DND-41 (cell line): ENCODE measurements at regions not wholly inside any gene's neighbourhood (a gene's known extent, or its start where the extent isn't known, plus 50 kb on each side); places are given as distances from the start of the nearest gene placed in this dataset.
"Not testable (repeated sequence)": the region's sequence is repeated elsewhere in the genome, so short reads cannot be mapped to it uniquely, and the experiment has no call there.

Source experiments
- ATAC-seq: fragments of 200-7000 bp; cut with Tn5 transposase; 3 replicates; pipeline ENCODE4 v1.9.1; 2021; ENCODE audit warnings: low read depth; ENCODE audit not compliant: insufficient read depth
- DNase-seq: peaks from one replicate; pipeline ENCODE4 v3.0.0-alpha.2; 2020
- H2AFZ ChIP-seq: 2 replicates; pipeline ENCODE4 v1.6.0; 2012; ENCODE audit warnings: low read depth, low read length
- H3K27ac ChIP-seq: 2 replicates; pipeline ENCODE4 v1.5.1; 2012; ENCODE audit warnings: low read length, inconsistent platforms
- H3K27me3 ChIP-seq: fragments of 200-600 bp; sonication (generic); 2 replicates; pipeline ENCODE4 v1.6.0; 2012; ENCODE audit warnings: low read length, mild to moderate bottlenecking, inconsistent platforms; ENCODE audit not compliant: insufficient read depth, poor library complexity
- H3K36me3 ChIP-seq: 2 replicates; pipeline ENCODE4 v1.5.1; 2012; ENCODE audit warnings: low read length, inconsistent platforms; ENCODE audit not compliant: insufficient read depth
- H3K4me1 ChIP-seq: 2 replicates; pipeline ENCODE4 v1.5.1; 2012; ENCODE audit warnings: mild to moderate bottlenecking, low read length; ENCODE audit not compliant: insufficient read depth
- H3K4me2 ChIP-seq: 2 replicates; pipeline ENCODE4 v1.6.0; 2012; ENCODE audit warnings: mild to moderate bottlenecking, moderate library complexity, low read length, inconsistent platforms; ENCODE audit not compliant: insufficient read depth
- H3K4me3 ChIP-seq, 2 experiments: fragments of 200-600 bp in 1 of 2; shearing (Covaris generic) in 1 of 2; 2 replicates each; pipeline ENCODE4 v1.5.1; 2012 to 2016; ENCODE audit warnings: inconsistent platforms in 2 of 2, low read length in 2 of 2, mild to moderate bottlenecking in 2 of 2, low read depth in 1 of 2, moderate library complexity in 1 of 2
- H3K79me2 ChIP-seq: 2 replicates; pipeline ENCODE4 v1.6.0; 2012; ENCODE audit warnings: low read length, inconsistent platforms; ENCODE audit not compliant: insufficient read depth
- H3K9ac ChIP-seq: 2 replicates; pipeline ENCODE4 v1.6.0; 2012; ENCODE audit warnings: low read depth, mild to moderate bottlenecking, inconsistent platforms, low read length, moderate library complexity
- H3K9me3 ChIP-seq: 2 replicates; pipeline ENCODE4 v1.5.1; 2012; ENCODE audit warnings: low read length, moderate library complexity, mild to moderate bottlenecking, inconsistent platforms; ENCODE audit not compliant: insufficient read depth, severe bottlenecking
- H4K20me1 ChIP-seq: 2 replicates; pipeline ENCODE4 v1.6.0; 2012; ENCODE audit warnings: low read length; ENCODE audit not compliant: insufficient read depth
- CTCF ChIP-seq: IDR thresholded peaks from 2 replicates; pipeline ENCODE4 v1.5.1; 2012; ENCODE audit warnings: borderline replicate concordance, low read length, moderate library complexity, mild to moderate bottlenecking; ENCODE audit not compliant: poor library complexity, severe bottlenecking; ENCODE audit errors: extremely low read depth
- EZH2 ChIP-seq: IDR thresholded peaks from 3 replicates; pipeline ENCODE4 v1.6.1; 2012; ENCODE audit warnings: borderline replicate concordance, low read depth, mild to moderate bottlenecking, moderate library complexity, low read length, inconsistent platforms; ENCODE audit not compliant: severe bottlenecking

DNA sequence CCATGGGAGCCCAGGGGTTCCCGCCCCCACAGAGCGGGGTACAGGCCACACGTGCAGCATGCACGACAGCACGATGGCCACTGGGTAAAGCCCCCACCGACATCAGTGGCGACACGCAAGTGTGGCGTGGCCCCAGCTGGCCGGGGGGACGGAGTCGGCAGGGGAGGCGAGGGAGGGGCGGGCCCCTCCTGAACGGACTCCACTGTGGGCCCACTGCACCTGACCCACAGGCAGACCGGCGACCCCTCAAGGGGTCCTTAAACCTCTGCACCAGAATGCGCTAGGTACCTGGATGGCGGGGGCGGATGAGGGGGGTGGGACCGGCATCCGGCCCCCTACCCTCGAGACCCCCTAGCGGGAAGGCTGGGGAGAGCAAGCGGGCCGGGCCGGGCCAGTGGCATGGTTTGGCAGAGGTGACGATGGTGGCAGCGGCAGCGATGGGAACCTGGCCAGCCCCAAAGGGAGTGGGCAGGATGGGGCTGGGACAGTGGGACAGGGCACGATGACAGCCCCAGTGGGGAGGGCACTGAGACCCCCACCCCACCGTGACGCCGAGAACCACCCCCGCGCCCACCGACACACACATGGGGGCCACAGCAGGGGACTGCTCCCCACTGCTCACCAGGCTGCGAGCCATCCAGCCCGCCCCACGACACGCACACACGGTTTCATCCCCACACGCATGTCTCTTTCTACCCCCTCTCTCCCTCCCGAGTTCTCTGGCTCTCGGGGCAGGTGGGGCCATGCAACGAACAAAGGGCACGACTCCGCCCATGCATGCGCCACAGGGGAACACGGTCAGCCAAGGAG, 91.9 kb upstream of the ANKRD30BL start:
- no peak overlapping the region for H3K27ac ChIP-seq
- no peak for TF ChIP-seq EZH2
- H3K9me3 ChIP-seq, result peaks cover 5% of the 10 kb centered on the region
- H3K4me3 ChIP-seq, result no peak overlapping the region
- no peak for DNase-seq
- no peaks in the 10 kb centered on the region for H3K4me1 ChIP-seq
- H2AFZ ChIP-seq, result no peak overlapping the region
- no peaks in the 10 kb centered on the region for H3K27me3 ChIP-seq
- H3K79me2 ChIP-seq, result no peaks in the 10 kb centered on the region
- H3K4me2 ChIP-seq, result no peak overlapping the region
- H4K20me1 ChIP-seq, result no peaks in the 10 kb centered on the region
- ATAC-seq, result no peak
- H3K36me3 ChIP-seq, result no peaks in the 10 kb centered on the region
- no peak overlapping the region for H3K9ac ChIP-seq

DNA sequence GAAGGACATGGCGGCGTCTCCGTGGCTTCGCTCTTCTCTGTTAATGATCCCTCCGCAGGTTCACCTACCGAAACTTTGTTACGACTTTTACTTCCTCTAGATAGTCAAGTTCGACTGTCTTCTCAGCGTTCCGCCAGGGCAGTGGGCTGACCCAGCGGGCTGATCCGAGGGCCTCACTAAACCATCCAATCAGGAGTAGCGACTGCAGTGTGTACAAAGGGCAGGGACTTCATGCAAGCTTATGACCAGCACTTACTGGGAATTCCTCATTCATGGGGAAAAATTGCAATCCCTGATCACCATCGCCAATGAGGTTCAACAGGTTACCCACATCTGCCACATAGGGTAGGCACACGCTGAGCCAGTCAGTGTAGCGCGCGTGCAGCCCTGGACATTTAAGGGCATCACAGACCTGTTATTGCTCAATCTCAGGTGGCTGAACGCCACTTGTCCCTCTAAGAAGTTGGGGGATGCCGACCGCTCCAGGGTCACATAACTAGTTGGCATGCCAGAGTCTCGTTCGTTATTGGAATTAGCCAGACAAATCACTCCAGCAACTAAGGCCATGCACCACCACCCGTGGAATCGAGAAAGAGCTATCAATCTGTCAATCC, 92.7 kb upstream of the ANKRD30BL start:
- H3K4me2 ChIP-seq, H3K4me3 ChIP-seq, H3K9me3 ChIP-seq, H3K27ac ChIP-seq, H4K20me1 ChIP-seq, H3K36me3 ChIP-seq, H3K79me2 ChIP-seq, H2AFZ ChIP-seq, DNase-seq, H3K27me3 ChIP-seq, ATAC-seq, H3K4me1 ChIP-seq, H3K9ac ChIP-seq: not testable (repeated sequence)

GRCh38 chr2:132255714-132256113, 94.0 kb upstream of the ANKRD30BL start:
- H3K27me3 ChIP-seq, result no peaks in the 10 kb centered on the region
- no peak overlapping the region for H3K9ac ChIP-seq
- H3K36me3 ChIP-seq, result no peaks in the 10 kb centered on the region
- no peaks in the 10 kb centered on the region for H3K79me2 ChIP-seq
- ATAC-seq, result no peak
- H3K4me2 ChIP-seq, result no peak overlapping the region
- H3K4me1 ChIP-seq, result no peaks in the 10 kb centered on the region
- no peak overlapping the region for H2AFZ ChIP-seq
- no peak overlapping the region for H3K4me3 ChIP-seq
- H3K9me3 ChIP-seq, result peaks cover 5% of the 10 kb centered on the region
- DNase-seq, result no peak
- no peak for TF ChIP-seq CTCF
- no peak for TF ChIP-seq EZH2
- H3K27ac ChIP-seq, result no peak overlapping the region
- no peaks in the 10 kb centered on the region for H4K20me1 ChIP-seq

- no peak overlapping the region for H3K4me2 ChIP-seq
- no peaks in the 10 kb centered on the region for H3K36me3 ChIP-seq
- H3K4me1 ChIP-seq, result no peaks in the 10 kb centered on the region
- DNase-seq (no peak), ATAC-seq (no peak)
- TF ChIP-seq EZH2 (no peak), CTCF (no peak)
- no peaks in the 10 kb centered on the region for H3K27me3 ChIP-seq
- no peaks in the 10 kb centered on the region for H3K79me2 ChIP-seq
- peaks cover 5% of the 10 kb centered on the region for H3K9me3 ChIP-seq
- H3K4me3 ChIP-seq, result no peak overlapping the region
- no peak overlapping the region for H3K27ac ChIP-seq
- no peak overlapping the region for H3K9ac ChIP-seq
- no peak overlapping the region for H2AFZ ChIP-seq
- H4K20me1 ChIP-seq, result no peaks in the 10 kb centered on the region
These were observed 94.6 kb upstream of the ANKRD30BL start for GRCh38 chr2:132256251-132256902.

DNA sequence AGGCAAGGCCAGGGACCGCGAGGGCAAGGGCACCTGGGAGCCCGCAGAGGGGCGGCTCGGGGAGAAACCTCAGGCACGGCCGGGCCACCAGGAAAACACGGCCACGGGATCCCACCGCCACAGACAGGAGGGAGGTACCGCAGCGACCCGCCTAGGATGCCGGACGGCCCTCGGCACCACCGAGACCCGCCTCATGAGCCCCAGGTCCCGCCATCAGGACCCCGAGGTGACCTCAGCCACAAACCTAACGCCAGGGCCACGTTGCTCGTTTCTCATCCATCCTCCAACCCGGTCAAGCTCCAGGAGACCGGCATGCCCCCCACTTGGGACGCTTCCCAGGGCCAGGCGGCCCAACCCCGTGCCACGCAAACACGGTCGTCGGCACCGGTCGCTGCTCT, 95.2 kb upstream of the ANKRD30BL start:
- not testable (repeated sequence) for DNase-seq, H3K4me2 ChIP-seq, H3K36me3 ChIP-seq, H3K9ac ChIP-seq, H4K20me1 ChIP-seq, H3K4me1 ChIP-seq, H3K4me3 ChIP-seq, H3K27ac ChIP-seq, H3K9me3 ChIP-seq, H3K79me2 ChIP-seq, ATAC-seq, H3K27me3 ChIP-seq, H2AFZ ChIP-seq

DNA sequence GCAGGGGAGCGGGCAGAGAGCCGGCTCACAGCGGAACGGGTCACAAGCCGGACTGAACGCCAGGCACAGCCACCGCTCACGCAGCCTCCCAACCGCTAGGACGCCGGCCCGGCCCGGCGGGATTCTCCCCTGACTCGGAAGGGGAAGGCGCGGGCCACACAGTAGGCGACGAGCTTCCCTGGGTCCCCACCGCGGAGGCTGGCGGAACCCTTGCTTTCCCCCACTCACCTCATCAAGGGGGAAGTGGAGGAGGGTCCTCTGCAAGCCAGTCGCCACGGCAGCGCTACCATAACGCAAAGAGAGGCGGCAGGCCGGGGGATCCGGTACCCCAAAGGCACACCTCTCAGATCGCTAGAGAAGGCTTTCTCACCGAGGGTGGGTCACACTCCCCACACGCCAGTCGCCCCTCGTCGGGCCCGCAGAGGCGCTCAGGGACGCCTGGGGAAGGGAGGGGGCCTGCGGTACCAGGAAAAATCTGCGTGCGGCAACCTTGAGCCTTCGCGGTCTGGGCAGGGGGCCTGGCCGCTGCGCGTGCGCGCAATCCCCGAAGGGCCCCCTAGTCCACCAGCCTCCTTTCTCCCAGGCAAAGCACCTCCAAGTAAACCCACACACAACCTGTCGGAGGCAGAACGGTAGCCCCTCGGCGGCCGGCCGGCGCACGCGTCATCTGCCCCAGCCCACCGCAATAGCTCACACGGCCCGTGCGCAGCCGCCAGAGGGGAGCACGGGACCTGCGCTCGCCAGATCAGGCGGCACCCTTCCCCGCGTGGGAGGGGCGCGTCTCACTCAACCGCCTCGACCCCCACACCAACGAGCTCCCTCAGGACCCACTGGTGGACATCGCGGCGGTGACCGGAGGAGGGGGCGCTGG, 95.8 kb upstream of the ANKRD30BL start:
- H3K27me3 ChIP-seq, ATAC-seq, H3K9ac ChIP-seq, H3K27ac ChIP-seq, H3K36me3 ChIP-seq, H3K4me2 ChIP-seq, H3K79me2 ChIP-seq, H3K4me1 ChIP-seq, H3K9me3 ChIP-seq, H4K20me1 ChIP-seq, DNase-seq, H2AFZ ChIP-seq, H3K4me3 ChIP-seq: not testable (repeated sequence)
